Fibroblast of lung (primary cell): ENCODE measurements at regions not wholly inside any gene's neighbourhood (a gene's known extent, or its start where the extent isn't known, plus 50 kb on each side); places are given as distances from the start of the nearest gene placed in this dataset.

Experiments
- DNase-seq, 2 donors: peaks; one replicate each; pipeline versions ENCODE4 v3.0.0 to v3.0.0-alpha.2; 2010; ENCODE audit warnings: low read depth in 2 of 2
- H2AFZ ChIP-seq: 2 replicates; pipeline ENCODE4 v1.5.1; 2012; ENCODE audit warnings: low read length, control low read depth, inconsistent platforms
- H3K27ac ChIP-seq: 2 replicates; pipeline ENCODE4 v1.5.1; 2011; ENCODE audit warnings: low read length, control low read depth; ENCODE audit not compliant: insufficient read depth
- H3K27me3 ChIP-seq: 2 replicates; pipeline ENCODE4 v1.5.1; 2011; ENCODE audit warnings: mild to moderate bottlenecking, low read length; ENCODE audit not compliant: control insufficient read depth, insufficient read depth
- H3K36me3 ChIP-seq: 2 replicates; pipeline ENCODE4 v1.5.1; 2011; ENCODE audit warnings: low read length; ENCODE audit not compliant: control insufficient read depth, insufficient read depth
- H3K4me1 ChIP-seq: 2 replicates; pipeline ENCODE4 v1.5.1; 2011; ENCODE audit warnings: low read length; ENCODE audit not compliant: control insufficient read depth, insufficient read depth; ENCODE audit errors: extremely low read depth
- H3K4me2 ChIP-seq: 2 replicates; pipeline ENCODE4 v1.5.1; 2011; ENCODE audit warnings: low read length, control low read depth; ENCODE audit not compliant: insufficient read depth; ENCODE audit errors: extremely low read depth
- H3K4me3 ChIP-seq, 4 experiments: fragments of 200-600 bp in 1 of 4; sonication (generic) in 1 of 4; replicated peaks in 1 of 4; 2 replicates each; pipeline ENCODE4 v1.5.1; 2011 to 2016; ENCODE audit warnings: low read length in 4 of 4, low read depth in 3 of 4, mild to moderate bottlenecking in 3 of 4, control low read depth in 2 of 4, inconsistent platforms in 1 of 4, mixed read lengths in 1 of 4; ENCODE audit not compliant: insufficient read depth in 1 of 4; ENCODE audit errors: control extremely low read depth in 1 of 4
- H3K79me2 ChIP-seq: 2 replicates; pipeline ENCODE4 v1.5.1; 2012; ENCODE audit warnings: mild to moderate bottlenecking, low read length, inconsistent platforms; ENCODE audit not compliant: control insufficient read depth, insufficient read depth
- H3K9ac ChIP-seq: 2 replicates; pipeline ENCODE4 v1.5.1; 2011; ENCODE audit warnings: mild to moderate bottlenecking, low read length, control low read depth; ENCODE audit not compliant: insufficient read depth
- H3K9me3 ChIP-seq: 2 replicates; pipeline ENCODE4 v1.5.1; 2012; ENCODE audit warnings: low read depth, low read length; ENCODE audit not compliant: control insufficient read depth, insufficient read depth
- H4K20me1 ChIP-seq: 2 replicates; pipeline ENCODE4 v1.5.1; 2011; ENCODE audit warnings: low read length; ENCODE audit not compliant: control insufficient read depth, insufficient read depth; ENCODE audit errors: extremely low read depth
- EZH2 ChIP-seq: IDR thresholded peaks from 2 replicates; pipeline ENCODE4 v1.5.1; 2012; ENCODE audit warnings: low read length, control low read depth, mild to moderate bottlenecking; ENCODE audit errors: missing control alignments
- TF ChIP-seq, protein P1 (sequence below), 2 donors: IDR thresholded peaks in 1 of 2; conservative IDR thresholded peaks in 1 of 2; 1 replicate in 1 of 2; 2 replicates in 1 of 2; pipeline ENCODE4 v1.5.1; 2011 to 2012; ENCODE audit warnings: low read length in 2 of 2, control low read depth in 1 of 2, inconsistent platforms in 1 of 2, low read depth in 1 of 2, mild to moderate bottlenecking in 1 of 2

DNA sequence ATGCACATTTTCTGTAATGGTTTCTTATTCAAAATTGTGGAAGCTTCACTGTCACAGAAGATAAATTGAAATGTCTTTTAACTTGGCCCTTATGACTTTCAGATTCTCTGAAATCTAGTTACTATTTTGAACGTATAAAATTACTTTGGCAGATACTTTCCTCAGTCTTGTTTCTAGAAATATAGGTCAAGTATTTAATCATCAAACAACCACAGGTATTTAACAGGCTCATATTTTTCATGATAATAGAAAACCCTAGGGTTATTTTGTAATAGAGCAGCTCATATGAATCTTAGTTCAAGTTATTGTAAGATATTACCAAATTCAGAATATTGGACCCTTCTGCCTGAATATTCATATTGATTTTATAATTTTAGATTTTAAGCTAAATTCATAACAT, 236.0 kb upstream of the CDH18 start:
- no peaks in the 10 kb centered on the region for H3K4me1 ChIP-seq
- TF ChIP-seq, protein P1, sequence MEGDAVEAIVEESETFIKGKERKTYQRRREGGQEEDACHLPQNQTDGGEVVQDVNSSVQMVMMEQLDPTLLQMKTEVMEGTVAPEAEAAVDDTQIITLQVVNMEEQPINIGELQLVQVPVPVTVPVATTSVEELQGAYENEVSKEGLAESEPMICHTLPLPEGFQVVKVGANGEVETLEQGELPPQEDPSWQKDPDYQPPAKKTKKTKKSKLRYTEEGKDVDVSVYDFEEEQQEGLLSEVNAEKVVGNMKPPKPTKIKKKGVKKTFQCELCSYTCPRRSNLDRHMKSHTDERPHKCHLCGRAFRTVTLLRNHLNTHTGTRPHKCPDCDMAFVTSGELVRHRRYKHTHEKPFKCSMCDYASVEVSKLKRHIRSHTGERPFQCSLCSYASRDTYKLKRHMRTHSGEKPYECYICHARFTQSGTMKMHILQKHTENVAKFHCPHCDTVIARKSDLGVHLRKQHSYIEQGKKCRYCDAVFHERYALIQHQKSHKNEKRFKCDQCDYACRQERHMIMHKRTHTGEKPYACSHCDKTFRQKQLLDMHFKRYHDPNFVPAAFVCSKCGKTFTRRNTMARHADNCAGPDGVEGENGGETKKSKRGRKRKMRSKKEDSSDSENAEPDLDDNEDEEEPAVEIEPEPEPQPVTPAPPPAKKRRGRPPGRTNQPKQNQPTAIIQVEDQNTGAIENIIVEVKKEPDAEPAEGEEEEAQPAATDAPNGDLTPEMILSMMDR (conservative IDR thresholded peaks at IDR 0.05 in 1 of 2, IDR thresholded peaks at IDR 0.05 in 1 of 2; ENCODE audit: low read depth in 1 of 2, low read length in 2 of 2) = no peak
- TF ChIP-seq EZH2 = no peak
- no peak overlapping the region for H3K27ac ChIP-seq
- no peak overlapping the region for H2AFZ ChIP-seq
- H3K27me3 ChIP-seq = no peaks in the 10 kb centered on the region
- H3K36me3 ChIP-seq = no peaks in the 10 kb centered on the region
- H3K4me3 ChIP-seq = no peak overlapping the region
- no peaks in the 10 kb centered on the region for H3K79me2 ChIP-seq
- no peaks in the 10 kb centered on the region for H4K20me1 ChIP-seq
- no peak overlapping the region for H3K9ac ChIP-seq
- H3K4me2 ChIP-seq = no peak overlapping the region
- peak in 1 of 2 donors; percentile 13 for DNase-seq
- H3K9me3 ChIP-seq = no peaks in the 10 kb centered on the region

DNA sequence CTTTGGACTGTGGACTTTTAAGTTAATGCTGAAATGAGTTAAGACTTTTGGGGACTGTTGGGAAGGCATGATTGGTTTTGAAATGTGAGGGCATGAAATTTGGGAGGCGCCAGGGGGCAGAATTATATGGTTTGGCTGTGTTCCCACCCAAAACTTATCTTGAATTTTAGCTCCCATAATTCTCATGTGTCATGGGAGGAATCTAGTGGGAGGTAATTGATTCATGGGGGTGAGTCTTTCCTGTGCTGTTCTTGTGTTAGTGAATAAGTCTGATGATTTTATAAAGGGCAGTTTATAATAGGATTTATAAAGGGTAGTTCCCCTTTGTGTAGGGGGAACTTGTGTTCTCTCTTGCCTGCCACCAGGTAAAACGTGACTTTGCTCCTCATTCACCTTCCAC, 235.5 kb upstream of the CDH18 start:
- Histone ChIP-seq H3K4me3 (no peak overlapping the region), H3K27me3 (no peaks in the 10 kb centered on the region), H3K9ac (no peak overlapping the region), H3K4me1 (no peaks in the 10 kb centered on the region), H3K4me2 (no peak overlapping the region), H3K9me3 (no peaks in the 10 kb centered on the region), H3K79me2 (no peaks in the 10 kb centered on the region), H2AFZ (no peak overlapping the region), H4K20me1 (no peaks in the 10 kb centered on the region), H3K36me3 (no peaks in the 10 kb centered on the region), H3K27ac (no peak overlapping the region)
- TF ChIP-seq EZH2 = no peak
- TF ChIP-seq, protein P1 (conservative IDR thresholded peaks at IDR 0.05 in 1 of 2, IDR thresholded peaks at IDR 0.05 in 1 of 2; ENCODE audit: low read depth in 1 of 2, low read length in 2 of 2) = no peak
- no peak for DNase-seq

GRCh38 chr5:20215257-20215656, 227.3 kb upstream of the CDH18 start:
- TF ChIP-seq, protein P1 (conservative IDR thresholded peaks at IDR 0.05 in 1 of 2, IDR thresholded peaks at IDR 0.05 in 1 of 2; ENCODE audit: low read depth in 1 of 2, low read length in 2 of 2) = no peak
- no peak for TF ChIP-seq EZH2

More at GRCh38 chr5:20215257-20215656, 227.3 kb upstream of the CDH18 start:
- Histone ChIP-seq H3K27me3 (no peaks in the 10 kb centered on the region), H3K9me3 (no peaks in the 10 kb centered on the region), H3K4me1 (no peaks in the 10 kb centered on the region), H3K36me3 (no peaks in the 10 kb centered on the region), H3K27ac (no peak overlapping the region), H3K9ac (no peak overlapping the region), H3K79me2 (no peaks in the 10 kb centered on the region), H3K4me3 (no peak overlapping the region), H2AFZ (no peak overlapping the region), H3K4me2 (no peak overlapping the region), H4K20me1 (no peaks in the 10 kb centered on the region)
- no peak for DNase-seq
